Gastroesophageal sphincter (tissue), 3 donors: ENCODE measurements at regions not wholly inside any gene's neighbourhood (a gene's known extent, or its start where the extent isn't known, plus 50 kb on each side); places are given as distances from the start of the nearest gene placed in this dataset.

ENCODE experiments used
- EP300 ChIP-seq: sonication (generic); formaldehyde crosslinking; IDR thresholded peaks from one replicate; pipeline ENCODE4 v1.6.1; 2017; ENCODE audit warnings: antibody characterized with exemption, mild to moderate bottlenecking
- TF ChIP-seq, protein P1 (sequence below), 4 experiments: fragments of 200-600 bp in 2 of 4; fragments of 450-650 bp in 2 of 4; sonication (generic) in 1 of 4; IDR thresholded peaks; one replicate each; pipeline ENCODE4 v1.5.1; 2017 to 2019; ENCODE audit warnings: antibody characterized with exemption in 4 of 4, mild to moderate bottlenecking in 2 of 4, moderate library complexity in 2 of 4

DNA sequence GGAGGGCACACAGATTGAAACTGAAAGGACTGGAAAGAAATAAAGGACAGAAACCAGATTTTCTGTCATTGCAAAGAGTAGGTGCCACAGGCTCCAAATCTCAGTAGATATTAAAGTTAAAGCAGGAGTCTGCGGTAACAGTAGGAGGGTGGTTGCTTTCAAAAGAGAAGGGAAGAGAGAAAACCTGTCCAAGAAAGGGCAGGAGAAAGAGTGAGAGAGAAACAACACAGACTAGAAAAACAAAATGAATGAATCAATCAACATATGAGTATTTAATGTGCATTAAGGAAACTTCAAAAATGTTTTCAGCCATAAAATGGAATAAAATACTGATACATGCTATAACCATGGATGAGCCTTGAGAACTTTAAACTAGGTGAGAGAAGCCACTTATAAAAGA, 143.1 kb upstream of the CTAGE1 start:
- no peak for TF ChIP-seq EP300
- TF ChIP-seq, protein P1, sequence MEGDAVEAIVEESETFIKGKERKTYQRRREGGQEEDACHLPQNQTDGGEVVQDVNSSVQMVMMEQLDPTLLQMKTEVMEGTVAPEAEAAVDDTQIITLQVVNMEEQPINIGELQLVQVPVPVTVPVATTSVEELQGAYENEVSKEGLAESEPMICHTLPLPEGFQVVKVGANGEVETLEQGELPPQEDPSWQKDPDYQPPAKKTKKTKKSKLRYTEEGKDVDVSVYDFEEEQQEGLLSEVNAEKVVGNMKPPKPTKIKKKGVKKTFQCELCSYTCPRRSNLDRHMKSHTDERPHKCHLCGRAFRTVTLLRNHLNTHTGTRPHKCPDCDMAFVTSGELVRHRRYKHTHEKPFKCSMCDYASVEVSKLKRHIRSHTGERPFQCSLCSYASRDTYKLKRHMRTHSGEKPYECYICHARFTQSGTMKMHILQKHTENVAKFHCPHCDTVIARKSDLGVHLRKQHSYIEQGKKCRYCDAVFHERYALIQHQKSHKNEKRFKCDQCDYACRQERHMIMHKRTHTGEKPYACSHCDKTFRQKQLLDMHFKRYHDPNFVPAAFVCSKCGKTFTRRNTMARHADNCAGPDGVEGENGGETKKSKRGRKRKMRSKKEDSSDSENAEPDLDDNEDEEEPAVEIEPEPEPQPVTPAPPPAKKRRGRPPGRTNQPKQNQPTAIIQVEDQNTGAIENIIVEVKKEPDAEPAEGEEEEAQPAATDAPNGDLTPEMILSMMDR (IDR thresholded peaks at IDR 0.05), result no peak
